Testis (tissue), 2 donors: ENCODE measurements at regions not wholly inside any gene's neighbourhood (a gene's known extent, or its start where the extent isn't known, plus 50 kb on each side); places are given as distances from the start of the nearest gene placed in this dataset.

ENCODE experiments used
- POLR2A ChIP-seq: fragments of 450-650 bp; IDR thresholded peaks from one replicate; pipeline ENCODE4 v1.6.1; 2017; ENCODE audit warnings: antibody characterized with exemption, mild to moderate bottlenecking, moderate library complexity
- TF ChIP-seq, protein P1 (sequence below), 3 experiments: fragments of 450-650 bp in 2 of 3; fragments of 200-600 bp in 1 of 3; sonication (generic) in 1 of 3; IDR thresholded peaks; one replicate each; pipeline ENCODE4 v1.5.1; 2016 to 2019; ENCODE audit warnings: antibody characterized with exemption in 3 of 3, mild to moderate bottlenecking in 2 of 3, moderate library complexity in 1 of 3

DNA sequence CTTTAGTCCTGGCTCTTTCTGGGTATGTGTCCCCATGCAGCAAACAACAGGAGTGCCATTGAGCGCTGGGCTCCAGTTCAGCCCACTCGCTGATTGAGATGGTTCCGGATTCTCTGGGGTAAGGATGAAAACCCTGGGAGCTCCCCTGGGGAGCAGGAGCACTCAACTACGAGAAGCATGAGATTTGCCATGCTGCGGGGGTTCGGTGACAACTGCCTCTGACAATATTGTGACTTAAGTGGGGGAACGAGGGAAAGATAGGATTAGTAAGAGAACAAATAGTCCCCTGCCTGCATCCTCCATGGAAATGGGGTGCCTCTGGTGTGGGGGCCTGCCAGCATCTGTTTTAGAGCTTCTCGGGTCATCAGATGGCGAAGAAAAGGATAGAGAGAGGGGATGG lies 123.6 kb upstream of the IPO9 start:
- TF ChIP-seq, protein P1, sequence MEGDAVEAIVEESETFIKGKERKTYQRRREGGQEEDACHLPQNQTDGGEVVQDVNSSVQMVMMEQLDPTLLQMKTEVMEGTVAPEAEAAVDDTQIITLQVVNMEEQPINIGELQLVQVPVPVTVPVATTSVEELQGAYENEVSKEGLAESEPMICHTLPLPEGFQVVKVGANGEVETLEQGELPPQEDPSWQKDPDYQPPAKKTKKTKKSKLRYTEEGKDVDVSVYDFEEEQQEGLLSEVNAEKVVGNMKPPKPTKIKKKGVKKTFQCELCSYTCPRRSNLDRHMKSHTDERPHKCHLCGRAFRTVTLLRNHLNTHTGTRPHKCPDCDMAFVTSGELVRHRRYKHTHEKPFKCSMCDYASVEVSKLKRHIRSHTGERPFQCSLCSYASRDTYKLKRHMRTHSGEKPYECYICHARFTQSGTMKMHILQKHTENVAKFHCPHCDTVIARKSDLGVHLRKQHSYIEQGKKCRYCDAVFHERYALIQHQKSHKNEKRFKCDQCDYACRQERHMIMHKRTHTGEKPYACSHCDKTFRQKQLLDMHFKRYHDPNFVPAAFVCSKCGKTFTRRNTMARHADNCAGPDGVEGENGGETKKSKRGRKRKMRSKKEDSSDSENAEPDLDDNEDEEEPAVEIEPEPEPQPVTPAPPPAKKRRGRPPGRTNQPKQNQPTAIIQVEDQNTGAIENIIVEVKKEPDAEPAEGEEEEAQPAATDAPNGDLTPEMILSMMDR (IDR thresholded peaks at IDR 0.05) = no peak
- TF ChIP-seq POLR2A = no peak
